WTC11 (cell line): ENCODE measurements at regions not wholly inside any gene's neighbourhood (a gene's known extent, or its start where the extent isn't known, plus 50 kb on each side); places are given as distances from the start of the nearest gene placed in this dataset.
A peak's percentile ranks its signal among the peaks of the same experiment; 100 is the strongest.

Experiments used
- ATAC-seq: fragments of 200-7000 bp; cut with Tn5 transposase; 2 replicates; pipeline ENCODE4 v1.10.0; 2021; ENCODE audit warnings: mild to moderate bottlenecking, moderate library complexity
- CTCF ChIA-PET: fragments of 300-600 bp; sonication (Branson Sonifier 250); formaldehyde crosslinking; loops from one replicate; lab custom pipeline; 2021; ENCODE audit warnings: antibody characterized with exemption; lab: Charles Lee
- POLR2A ChIA-PET: fragments of 350-600 bp; sonication (Branson Sonifier 250); formaldehyde crosslinking; loops from one replicate; lab custom pipeline; 2021; ENCODE audit warnings: antibody characterized with exemption; lab: Charles Lee
- DNase-seq: peaks from one replicate; pipeline ENCODE4 v3.0.0; 2021; ENCODE audit warnings: low spot score
- H3K27ac Mint-ChIP-seq: 2 replicates; pipeline ENCODE4 v1.8.0; 2021; ENCODE audit warnings: mixed read lengths
- H3K27me3 Mint-ChIP-seq: 2 replicates; pipeline ENCODE4 v1.8.0; 2021; ENCODE audit warnings: low read depth, mild to moderate bottlenecking, moderate library complexity, mixed read lengths
- H3K36me3 Mint-ChIP-seq: 2 replicates; pipeline ENCODE4 v1.8.0; 2021; ENCODE audit warnings: mixed read lengths
- H3K4me1 Mint-ChIP-seq: 2 replicates; pipeline ENCODE4 v1.8.0; 2022; ENCODE audit warnings: mixed read lengths
- H3K4me3 Mint-ChIP-seq: 2 replicates; pipeline ENCODE4 v1.8.0; 2021; ENCODE audit warnings: mild to moderate bottlenecking, moderate library complexity, mixed read lengths
- H3K9me3 Mint-ChIP-seq: 2 replicates; pipeline ENCODE4 v1.8.0; 2021; ENCODE audit warnings: mixed read lengths
- ATF1 ChIP-seq: sonication (generic); formaldehyde crosslinking; IDR thresholded peaks from 2 replicates; pipeline ENCODE4 v1.8.1; 2023; ENCODE audit warnings: mild to moderate bottlenecking, moderate library complexity, missing genetic modification reagents
- EMX1 ChIP-seq: fragments of 250-450 bp; sonication (Bioruptor Pico); IDR thresholded peaks from 2 replicates; pipeline ENCODE4 v1.8.0; 2021; ENCODE audit warnings: mild to moderate bottlenecking
- IRF2 ChIP-seq: sonication (generic); formaldehyde crosslinking; IDR thresholded peaks from 2 replicates; pipeline ENCODE4 v1.8.0; 2022; ENCODE audit warnings: low read depth, missing genetic modification reagents, borderline replicate concordance
- MYBL2 ChIP-seq: sonication (generic); formaldehyde crosslinking; IDR thresholded peaks from 2 replicates; pipeline ENCODE4 v1.8.1; 2023; ENCODE audit warnings: mild to moderate bottlenecking, moderate library complexity, missing genetic modification reagents
- NFATC4 ChIP-seq: fragments of 250-450 bp; sonication (Bioruptor Pico); IDR thresholded peaks from 2 replicates; pipeline ENCODE4 v1.9.0; 2021; ENCODE audit warnings: mild to moderate bottlenecking
- NR2C2 ChIP-seq: sonication (generic); formaldehyde crosslinking; IDR thresholded peaks from 2 replicates; pipeline ENCODE4 v1.8.0; 2022; ENCODE audit warnings: mild to moderate bottlenecking, missing genetic modification reagents
- NR3C1 ChIP-seq: sonication (generic); formaldehyde crosslinking; conservative IDR thresholded peaks from 2 replicates; pipeline ENCODE4 v1.8.1; 2023; ENCODE audit warnings: low read depth, mild to moderate bottlenecking, missing genetic modification reagents
- RORB ChIP-seq: fragments of 250-450 bp; sonication (Bioruptor Pico); IDR thresholded peaks from 2 replicates; pipeline ENCODE4 v1.9.0; 2021; ENCODE audit warnings: mild to moderate bottlenecking
- SMAD3 ChIP-seq: sonication (generic); formaldehyde crosslinking; IDR thresholded peaks from 2 replicates; pipeline ENCODE4 v1.8.0; 2022; ENCODE audit warnings: missing genetic modification reagents, mild to moderate bottlenecking, borderline replicate concordance
- SP1 ChIP-seq: sonication (generic); formaldehyde crosslinking; conservative IDR thresholded peaks from 2 replicates; pipeline ENCODE4 v1.8.1; 2022; ENCODE audit warnings: missing genetic modification reagents
- ZBTB21 ChIP-seq: sonication (generic); formaldehyde crosslinking; IDR thresholded peaks from 2 replicates; pipeline ENCODE4 v1.8.1; 2023; ENCODE audit warnings: mild to moderate bottlenecking, missing genetic modification reagents, borderline replicate concordance
- ZNF219 ChIP-seq: sonication (generic); formaldehyde crosslinking; IDR thresholded peaks from 2 replicates; pipeline ENCODE4 v1.8.0; 2023; ENCODE audit warnings: missing genetic modification reagents, mild to moderate bottlenecking, borderline replicate concordance
- ZNF281 ChIP-seq: sonication (generic); formaldehyde crosslinking; IDR thresholded peaks from 2 replicates; pipeline ENCODE4 v1.8.0; 2023; ENCODE audit warnings: mild to moderate bottlenecking, missing genetic modification reagents
- ZNF423 ChIP-seq: fragments of 250-450 bp; sonication (Bioruptor Pico); IDR thresholded peaks from 2 replicates; pipeline ENCODE4 v2.1.2; 2022; ENCODE audit warnings: mild to moderate bottlenecking, moderate library complexity
- TF ChIP-seq, protein P1 (sequence below): fragments of 250-450 bp; sonication (Bioruptor Pico); IDR thresholded peaks from 2 replicates; pipeline ENCODE4 v1.9.0; 2021; ENCODE audit warnings: mild to moderate bottlenecking
- TF ChIP-seq, protein P2 (sequence below): sonication (generic); formaldehyde crosslinking; IDR thresholded peaks from 2 replicates; pipeline ENCODE4 v1.8.1; 2022; ENCODE audit warnings: mild to moderate bottlenecking, missing genetic modification reagents, moderate library complexity, borderline replicate concordance
- TF ChIP-seq, protein P3 (sequence below): sonication (generic); formaldehyde crosslinking; IDR thresholded peaks from 2 replicates; pipeline ENCODE4 v1.8.0; 2022; ENCODE audit warnings: missing genetic modification reagents
- TF ChIP-seq, protein P4 (sequence below): fragments of 250-450 bp; sonication (Bioruptor Pico); IDR thresholded peaks from 2 replicates; pipeline ENCODE4 v2.1.2; 2022; ENCODE audit warnings: mild to moderate bottlenecking, moderate library complexity
- TF ChIP-seq, protein P5 (sequence below): fragments of 250-450 bp; sonication (Bioruptor Pico); IDR thresholded peaks from 2 replicates; pipeline ENCODE4 v1.8.0; 2021; ENCODE audit warnings: mild to moderate bottlenecking
- TF ChIP-seq, protein P6 (sequence below): sonication (generic); formaldehyde crosslinking; IDR thresholded peaks from 2 replicates; pipeline ENCODE4 v1.8.1; 2022; ENCODE audit warnings: missing genetic modification reagents, borderline replicate concordance

DNA sequence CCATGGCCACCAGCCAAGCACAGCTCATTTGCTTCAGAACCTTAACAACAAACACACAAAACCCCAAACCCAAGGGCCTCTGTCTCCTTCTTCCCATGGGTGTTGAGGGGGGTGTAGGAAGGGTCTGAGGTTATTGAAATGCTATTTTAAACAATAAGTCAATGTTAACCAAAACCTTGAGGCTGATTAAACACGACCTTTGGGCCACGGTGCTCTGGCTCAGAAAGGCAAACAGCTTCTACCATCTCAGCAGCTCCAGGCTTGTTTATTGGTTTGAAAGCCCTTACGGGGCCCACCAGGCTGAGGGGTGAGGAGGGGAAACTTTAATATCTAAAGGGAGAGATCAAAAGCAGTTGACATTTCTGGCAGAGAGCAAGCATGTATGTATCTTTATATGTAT lies 185.7 kb upstream of the IRX6 start:
- Mint-ChIP-seq H3K4me3 (no peak overlapping the region), H3K9me3 (peaks cover 3% of the 10 kb centered on the region; the same call in 1 of the 2 replicates), H3K27ac (no peak overlapping the region), H3K36me3 (no peaks in the 10 kb centered on the region), H3K4me1 (peaks cover 24% of the 10 kb centered on the region), H3K27me3 (no peaks in the 10 kb centered on the region)
- POLR2A ChIA-PET = no interaction called here
- TF ChIP-seq ZNF219 (CRISPR knock-in tag) (no peak), ZNF281 (no peak), IRF2 (no peak), NR2C2 (CRISPR knock-in tag) (no peak), EMX1 (CRISPR knock-in tag) (no peak), ZNF423 (CRISPR knock-in tag) (no peak), MYBL2 (CRISPR knock-in tag) (no peak), NR3C1 (CRISPR knock-in tag) (no peak), SMAD3 (CRISPR knock-in tag) (no peak), RORB (CRISPR knock-in tag) (no peak)
- TF ChIP-seq, protein P1, sequence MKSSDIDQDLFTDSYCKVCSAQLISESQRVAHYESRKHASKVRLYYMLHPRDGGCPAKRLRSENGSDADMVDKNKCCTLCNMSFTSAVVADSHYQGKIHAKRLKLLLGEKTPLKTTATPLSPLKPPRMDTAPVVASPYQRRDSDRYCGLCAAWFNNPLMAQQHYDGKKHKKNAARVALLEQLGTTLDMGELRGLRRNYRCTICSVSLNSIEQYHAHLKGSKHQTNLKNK (CRISPR knock-in tag) = no peak
- TF ChIP-seq, protein P2, sequence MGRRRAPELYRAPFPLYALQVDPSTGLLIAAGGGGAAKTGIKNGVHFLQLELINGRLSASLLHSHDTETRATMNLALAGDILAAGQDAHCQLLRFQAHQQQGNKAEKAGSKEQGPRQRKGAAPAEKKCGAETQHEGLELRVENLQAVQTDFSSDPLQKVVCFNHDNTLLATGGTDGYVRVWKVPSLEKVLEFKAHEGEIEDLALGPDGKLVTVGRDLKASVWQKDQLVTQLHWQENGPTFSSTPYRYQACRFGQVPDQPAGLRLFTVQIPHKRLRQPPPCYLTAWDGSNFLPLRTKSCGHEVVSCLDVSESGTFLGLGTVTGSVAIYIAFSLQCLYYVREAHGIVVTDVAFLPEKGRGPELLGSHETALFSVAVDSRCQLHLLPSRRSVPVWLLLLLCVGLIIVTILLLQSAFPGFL (CRISPR knock-in tag) = no peak
- TF ChIP-seq, protein P3, sequence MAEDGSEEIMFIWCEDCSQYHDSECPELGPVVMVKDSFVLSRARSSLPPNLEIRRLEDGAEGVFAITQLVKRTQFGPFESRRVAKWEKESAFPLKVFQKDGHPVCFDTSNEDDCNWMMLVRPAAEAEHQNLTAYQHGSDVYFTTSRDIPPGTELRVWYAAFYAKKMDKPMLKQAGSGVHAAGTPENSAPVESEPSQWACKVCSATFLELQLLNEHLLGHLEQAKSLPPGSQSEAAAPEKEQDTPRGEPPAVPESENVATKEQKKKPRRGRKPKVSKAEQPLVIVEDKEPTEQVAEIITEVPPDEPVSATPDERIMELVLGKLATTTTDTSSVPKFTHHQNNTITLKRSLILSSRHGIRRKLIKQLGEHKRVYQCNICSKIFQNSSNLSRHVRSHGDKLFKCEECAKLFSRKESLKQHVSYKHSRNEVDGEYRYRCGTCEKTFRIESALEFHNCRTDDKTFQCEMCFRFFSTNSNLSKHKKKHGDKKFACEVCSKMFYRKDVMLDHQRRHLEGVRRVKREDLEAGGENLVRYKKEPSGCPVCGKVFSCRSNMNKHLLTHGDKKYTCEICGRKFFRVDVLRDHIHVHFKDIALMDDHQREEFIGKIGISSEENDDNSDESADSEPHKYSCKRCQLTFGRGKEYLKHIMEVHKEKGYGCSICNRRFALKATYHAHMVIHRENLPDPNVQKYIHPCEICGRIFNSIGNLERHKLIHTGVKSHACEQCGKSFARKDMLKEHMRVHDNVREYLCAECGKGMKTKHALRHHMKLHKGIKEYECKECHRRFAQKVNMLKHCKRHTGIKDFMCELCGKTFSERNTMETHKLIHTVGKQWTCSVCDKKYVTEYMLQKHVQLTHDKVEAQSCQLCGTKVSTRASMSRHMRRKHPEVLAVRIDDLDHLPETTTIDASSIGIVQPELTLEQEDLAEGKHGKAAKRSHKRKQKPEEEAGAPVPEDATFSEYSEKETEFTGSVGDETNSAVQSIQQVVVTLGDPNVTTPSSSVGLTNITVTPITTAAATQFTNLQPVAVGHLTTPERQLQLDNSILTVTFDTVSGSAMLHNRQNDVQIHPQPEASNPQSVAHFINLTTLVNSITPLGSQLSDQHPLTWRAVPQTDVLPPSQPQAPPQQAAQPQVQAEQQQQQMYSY (CRISPR knock-in tag) = no peak
- CTCF ChIA-PET = interaction anchor here (1.3 kb wide), 1 partner anchor 103 kb away, joined by 4 read pairs; no protein-coding TSS in a partner anchor
- no peak for DNase-seq
- no peak for ATAC-seq

DNA sequence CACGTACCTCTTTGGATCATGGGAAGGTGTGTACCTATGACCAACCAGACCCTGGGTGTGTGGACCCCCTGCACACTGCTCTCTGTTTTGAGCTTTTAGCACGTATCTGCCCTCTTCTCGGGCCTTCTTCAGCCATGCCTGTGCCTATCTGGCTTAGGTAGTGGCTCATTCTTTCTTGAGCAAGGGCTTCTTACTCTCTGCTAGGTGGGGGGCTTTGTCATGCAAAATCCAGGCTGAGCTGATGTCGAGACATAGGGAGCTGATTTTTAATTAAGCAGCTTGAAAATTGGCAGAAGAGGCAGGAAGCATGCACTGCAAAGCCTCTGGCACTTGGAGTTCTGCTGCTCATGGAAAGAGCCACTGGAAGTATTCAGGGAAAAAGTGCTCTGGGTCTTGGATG lies 181.6 kb upstream of the IRX6 start:
- CTCF ChIA-PET = interaction anchor here (1.0 kb wide), 1 partner anchor 108 kb away, joined by 4 read pairs; no protein-coding TSS in a partner anchor

More for the DNA sequence above, 181.6 kb upstream of the IRX6 start:
- no peak for DNase-seq
- ATAC-seq = peak; percentile 79
- Mint-ChIP-seq H3K36me3 (no peaks in the 10 kb centered on the region), H3K27ac (no peak overlapping the region), H3K9me3 (no peaks in the 10 kb centered on the region), H3K4me3 (no peak overlapping the region), H3K27me3 (no peaks in the 10 kb centered on the region; the same call in none of the 2 replicates), H3K4me1 (peaks cover 17% of the 10 kb centered on the region)
- TF ChIP-seq, protein P4, sequence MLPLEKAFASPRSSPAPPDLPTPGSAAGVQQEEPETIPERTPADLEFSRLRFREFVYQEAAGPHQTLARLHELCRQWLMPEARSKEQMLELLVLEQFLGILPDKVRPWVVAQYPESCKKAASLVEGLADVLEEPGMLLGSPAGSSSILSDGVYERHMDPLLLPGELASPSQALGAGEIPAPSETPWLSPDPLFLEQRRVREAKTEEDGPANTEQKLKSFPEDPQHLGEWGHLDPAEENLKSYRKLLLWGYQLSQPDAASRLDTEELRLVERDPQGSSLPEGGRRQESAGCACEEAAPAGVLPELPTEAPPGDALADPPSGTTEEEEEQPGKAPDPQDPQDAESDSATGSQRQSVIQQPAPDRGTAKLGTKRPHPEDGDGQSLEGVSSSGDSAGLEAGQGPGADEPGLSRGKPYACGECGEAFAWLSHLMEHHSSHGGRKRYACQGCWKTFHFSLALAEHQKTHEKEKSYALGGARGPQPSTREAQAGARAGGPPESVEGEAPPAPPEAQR (CRISPR knock-in tag) = no peak
- TF ChIP-seq, protein P1 (CRISPR knock-in tag) = no peak
- TF ChIP-seq, protein P5, sequence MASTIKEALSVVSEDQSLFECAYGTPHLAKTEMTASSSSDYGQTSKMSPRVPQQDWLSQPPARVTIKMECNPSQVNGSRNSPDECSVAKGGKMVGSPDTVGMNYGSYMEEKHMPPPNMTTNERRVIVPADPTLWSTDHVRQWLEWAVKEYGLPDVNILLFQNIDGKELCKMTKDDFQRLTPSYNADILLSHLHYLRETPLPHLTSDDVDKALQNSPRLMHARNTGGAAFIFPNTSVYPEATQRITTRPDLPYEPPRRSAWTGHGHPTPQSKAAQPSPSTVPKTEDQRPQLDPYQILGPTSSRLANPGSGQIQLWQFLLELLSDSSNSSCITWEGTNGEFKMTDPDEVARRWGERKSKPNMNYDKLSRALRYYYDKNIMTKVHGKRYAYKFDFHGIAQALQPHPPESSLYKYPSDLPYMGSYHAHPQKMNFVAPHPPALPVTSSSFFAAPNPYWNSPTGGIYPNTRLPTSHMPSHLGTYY (CRISPR knock-in tag) = no peak
- TF ChIP-seq SP1 = no peak
- TF ChIP-seq, protein P6, sequence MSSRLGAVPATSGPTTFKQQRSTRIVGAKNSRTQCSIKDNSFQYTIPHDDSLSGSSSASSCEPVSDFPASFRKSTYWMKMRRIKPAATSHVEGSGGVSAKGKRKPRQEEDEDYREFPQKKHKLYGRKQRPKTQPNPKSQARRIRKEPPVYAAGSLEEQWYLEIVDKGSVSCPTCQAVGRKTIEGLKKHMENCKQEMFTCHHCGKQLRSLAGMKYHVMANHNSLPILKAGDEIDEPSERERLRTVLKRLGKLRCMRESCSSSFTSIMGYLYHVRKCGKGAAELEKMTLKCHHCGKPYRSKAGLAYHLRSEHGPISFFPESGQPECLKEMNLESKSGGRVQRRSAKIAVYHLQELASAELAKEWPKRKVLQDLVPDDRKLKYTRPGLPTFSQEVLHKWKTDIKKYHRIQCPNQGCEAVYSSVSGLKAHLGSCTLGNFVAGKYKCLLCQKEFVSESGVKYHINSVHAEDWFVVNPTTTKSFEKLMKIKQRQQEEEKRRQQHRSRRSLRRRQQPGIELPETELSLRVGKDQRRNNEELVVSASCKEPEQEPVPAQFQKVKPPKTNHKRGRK (CRISPR knock-in tag) = no peak
- no peak for TF ChIP-seq ZBTB21
- no peak for TF ChIP-seq ATF1 (CRISPR knock-in tag)
- TF ChIP-seq NFATC4 = no peak
- POLR2A ChIA-PET = no interaction called here
